Gastroesophageal sphincter (tissue), 3 donors: ENCODE measurements at regions not wholly inside any gene's neighbourhood (a gene's known extent, or its start where the extent isn't known, plus 50 kb on each side); places are given as distances from the start of the nearest gene placed in this dataset.

Experiments used
- CTCF ChIP-seq, 4 experiments: fragments of 200-600 bp in 2 of 4; fragments of 450-650 bp in 2 of 4; sonication (generic) in 1 of 4; IDR thresholded peaks; one replicate each; pipeline ENCODE4 v1.5.1; 2017 to 2019; ENCODE audit warnings: antibody characterized with exemption in 4 of 4, mild to moderate bottlenecking in 2 of 4, moderate library complexity in 2 of 4
- POLR2A ChIP-seq, 2 donors: fragments of 450-650 bp; IDR thresholded peaks; one replicate each; pipeline ENCODE4 v1.6.1; 2017; ENCODE audit warnings: antibody characterized with exemption in 2 of 2, mild to moderate bottlenecking in 2 of 2, moderate library complexity in 1 of 2

GRCh38 chr3:181921220-181921619 lies 209.5 kb downstream of the SOX2 start:
- TF ChIP-seq CTCF (IDR thresholded peaks at IDR 0.05) (no peak), POLR2A (IDR thresholded peaks at IDR 0.05) (no peak)
